NT2/D1 (cell line): ENCODE measurements at regions not wholly inside any gene's neighbourhood (a gene's known extent, or its start where the extent isn't known, plus 50 kb on each side); places are given as distances from the start of the nearest gene placed in this dataset.

ENCODE experiments used
- SUZ12 ChIP-seq: IDR thresholded peaks from 2 replicates; pipeline ENCODE4 v1.6.1; 2011; ENCODE audit not compliant: insufficient read length, insufficient read depth; ENCODE audit errors: extremely low read depth
- YY1 ChIP-seq: IDR thresholded peaks from 2 replicates; pipeline ENCODE4 v1.6.1; 2011; ENCODE audit not compliant: insufficient read length, insufficient read depth
- ZNF274 ChIP-seq: IDR thresholded peaks from 2 replicates; pipeline ENCODE4 v1.6.1; 2011; ENCODE audit warnings: mild to moderate bottlenecking, low read depth, low read length

DNA sequence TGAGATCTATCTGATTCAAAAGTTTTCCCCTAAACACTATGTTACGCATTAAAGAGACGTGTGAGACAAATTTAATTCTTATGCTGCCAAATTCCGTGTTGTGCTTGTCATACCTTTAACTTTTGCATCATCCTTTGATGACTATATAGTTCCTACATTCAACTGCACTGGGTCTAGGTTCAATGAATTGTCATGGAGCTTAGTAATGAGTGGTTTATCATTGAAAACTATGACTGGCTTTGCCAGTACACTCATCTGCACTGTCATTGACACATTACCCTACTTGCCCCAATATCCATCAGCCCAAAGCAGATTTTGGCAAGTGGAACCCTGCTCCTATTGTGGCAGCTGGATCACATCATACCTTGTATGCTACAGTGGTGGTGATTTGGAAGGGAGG lies 882.9 kb upstream of the SLIT2 start:
- no peak for TF ChIP-seq YY1
- no peak for TF ChIP-seq SUZ12
- no peak for TF ChIP-seq ZNF274
